H9 (cell line): ENCODE measurements at regions not wholly inside any gene's neighbourhood (a gene's known extent, or its start where the extent isn't known, plus 50 kb on each side); places are given as distances from the start of the nearest gene placed in this dataset.

ENCODE experiments used
- DNase-seq: peaks from one replicate; pipeline ENCODE4 v3.0.0-alpha.2; 2017
- H2AFZ ChIP-seq: one replicate; pipeline ENCODE4 v1.6.1; 2013; ENCODE audit warnings: mild to moderate bottlenecking, low read length, control low read depth, moderate library complexity
- H2AK5ac ChIP-seq: 2 replicates; pipeline ENCODE4 v1.6.1; 2013; ENCODE audit warnings: low read length, control low read depth, mixed read lengths; ENCODE audit not compliant: insufficient read length
- H2BK120ac ChIP-seq: one replicate; pipeline ENCODE4 v1.6.1; 2013; ENCODE audit warnings: low read depth, mild to moderate bottlenecking, low read length, control low read depth, inconsistent platforms; ENCODE audit not compliant: poor library complexity, severe bottlenecking
- H2BK12ac ChIP-seq: 2 replicates; pipeline ENCODE4 v1.6.1; 2013; ENCODE audit warnings: low read length, control low read depth, mixed read lengths, low read depth; ENCODE audit not compliant: insufficient read length
- H2BK15ac ChIP-seq: 2 replicates; pipeline ENCODE4 v1.6.1; 2013; ENCODE audit warnings: low read depth, low read length, control low read depth
- H2BK20ac ChIP-seq: one replicate; pipeline ENCODE4 v1.6.1; 2013; ENCODE audit warnings: low read depth, mild to moderate bottlenecking, low read length, control low read depth, inconsistent platforms; ENCODE audit not compliant: poor library complexity, severe bottlenecking
- H2BK5ac ChIP-seq: 2 replicates; pipeline ENCODE4 v1.6.1; 2013; ENCODE audit warnings: low read length, control low read depth, mixed read lengths; ENCODE audit not compliant: insufficient read length
- H3K14ac ChIP-seq: 2 replicates; pipeline ENCODE4 v1.6.1; 2013; ENCODE audit warnings: low read length, control low read depth; ENCODE audit not compliant: insufficient read depth
- H3K18ac ChIP-seq: 2 replicates; pipeline ENCODE4 v1.6.1; 2013; ENCODE audit warnings: low read depth, mild to moderate bottlenecking, mixed read lengths, low read length, control low read depth; ENCODE audit not compliant: insufficient read length
- H3K23ac ChIP-seq: 2 replicates; pipeline ENCODE4 v1.6.1; 2013; ENCODE audit warnings: low read length, control low read depth, mixed read lengths, low read depth; ENCODE audit not compliant: insufficient read length
- H3K23me2 ChIP-seq: 2 replicates; pipeline ENCODE4 v1.6.1; 2013; ENCODE audit warnings: low read depth, mild to moderate bottlenecking, mixed read lengths, low read length, control low read depth; ENCODE audit not compliant: insufficient read length, poor library complexity, severe bottlenecking
- H3K27ac ChIP-seq: 2 replicates; pipeline ENCODE4 v1.5.1; 2013; ENCODE audit warnings: low read length, control low read depth, mixed read lengths, low read depth; ENCODE audit not compliant: insufficient read length
- H3K27me3 ChIP-seq: 2 replicates; pipeline ENCODE4 v1.6.1; 2013; ENCODE audit warnings: low read length, control low read depth, inconsistent platforms; ENCODE audit not compliant: insufficient read depth
- H3K4ac ChIP-seq: 2 replicates; pipeline ENCODE4 v1.6.1; 2013; ENCODE audit warnings: low read depth, mild to moderate bottlenecking, control low read depth, inconsistent platforms, low read length, moderate library complexity
- H3K4me1 ChIP-seq: 2 replicates; pipeline ENCODE4 v1.6.1; 2013; ENCODE audit warnings: low read length, control low read depth, inconsistent platforms; ENCODE audit not compliant: insufficient read depth
- H3K4me2 ChIP-seq: 2 replicates; pipeline ENCODE4 v1.6.1; 2013; ENCODE audit warnings: low read length, control low read depth, mixed read lengths; ENCODE audit not compliant: insufficient read length, insufficient read depth
- H3K56ac ChIP-seq: 2 replicates; pipeline ENCODE4 v1.6.1; 2013; ENCODE audit warnings: low read depth, mild to moderate bottlenecking, mixed read lengths, low read length, control low read depth; ENCODE audit not compliant: insufficient read length
- H3K79me1 ChIP-seq: 2 replicates; pipeline ENCODE4 v1.6.1; 2013; ENCODE audit warnings: low read depth, mild to moderate bottlenecking, moderate library complexity, low read length, control low read depth, inconsistent platforms; ENCODE audit not compliant: insufficient read depth, poor library complexity, severe bottlenecking
- H3K79me2 ChIP-seq: 2 replicates; pipeline ENCODE4 v1.6.1; 2013; ENCODE audit warnings: low read length, control low read depth, inconsistent platforms; ENCODE audit not compliant: insufficient read depth
- H3K9ac ChIP-seq: 2 replicates; pipeline ENCODE4 v1.6.1; 2013; ENCODE audit warnings: low read length, control low read depth, mixed read lengths; ENCODE audit not compliant: insufficient read length; ENCODE audit errors: extremely low read depth
- H3K9me3 ChIP-seq: one replicate; pipeline ENCODE4 v1.6.1; 2013; ENCODE audit warnings: low read depth, low read length, inconsistent platforms; ENCODE audit not compliant: control insufficient read depth
- H3T11ph ChIP-seq: one replicate; pipeline ENCODE4 v1.6.1; 2013; ENCODE audit warnings: mild to moderate bottlenecking, low read length, control low read depth, inconsistent platforms
- H4K20me1 ChIP-seq: one replicate; pipeline ENCODE4 v1.6.1; 2013; ENCODE audit not compliant: control insufficient read depth, insufficient read length, insufficient read depth
- H4K5ac ChIP-seq: 2 replicates; pipeline ENCODE4 v1.6.1; 2013; ENCODE audit warnings: low read depth, mild to moderate bottlenecking, mixed read lengths, low read length, control low read depth; ENCODE audit not compliant: insufficient read length
- H4K8ac ChIP-seq: replicated peaks from 2 replicates; pipeline ENCODE4 v1.6.1; 2013; ENCODE audit warnings: low read length, control low read depth, mixed read lengths, low read depth; ENCODE audit not compliant: insufficient read length
- H4K91ac ChIP-seq: 2 replicates; pipeline ENCODE4 v1.6.1; 2013; ENCODE audit warnings: low read depth, mild to moderate bottlenecking, moderate library complexity, mixed read lengths, low read length, control low read depth; ENCODE audit not compliant: insufficient read length
- H3K27ac Mint-ChIP-seq, 3 experiments: 2 replicates in 2 of 3; 3 replicates in 1 of 3; pipeline ENCODE4 v1.8.0; 2020 to 2021; ENCODE audit warnings: mixed read lengths in 3 of 3, mild to moderate bottlenecking in 1 of 3, moderate library complexity in 1 of 3
- H3K27me3 Mint-ChIP-seq: 2 replicates; pipeline ENCODE4 v1.8.0; 2021; ENCODE audit warnings: low read depth, mild to moderate bottlenecking, moderate library complexity, mixed read lengths
- H3K36me3 Mint-ChIP-seq, 3 experiments: 2 replicates in 2 of 3; 3 replicates in 1 of 3; pipeline ENCODE4 v1.8.0; 2020 to 2021; ENCODE audit warnings: low read depth in 3 of 3, mixed read lengths in 3 of 3; ENCODE audit not compliant: insufficient read depth in 1 of 3
- H3K4me1 Mint-ChIP-seq, 2 experiments: 2 replicates each; pipeline ENCODE4 v1.8.0; 2020; ENCODE audit warnings: mixed read lengths in 2 of 2
- H3K4me3 Mint-ChIP-seq, 2 experiments: 2 replicates in 1 of 2; 3 replicates in 1 of 2; pipeline ENCODE4 v1.8.0; 2020 to 2021; ENCODE audit warnings: mild to moderate bottlenecking in 2 of 2, mixed read lengths in 2 of 2, moderate library complexity in 1 of 2
- H3K9me3 Mint-ChIP-seq, 2 experiments: 2 replicates in 1 of 2; 3 replicates in 1 of 2; pipeline ENCODE4 v1.8.0; 2020; ENCODE audit warnings: mild to moderate bottlenecking in 2 of 2, mixed read lengths in 2 of 2, moderate library complexity in 1 of 2
- WGBS: extraction: QIAGEN DNeasy Blood & Tissue Kit; methylation state at CpG from one replicate; pipeline ENCODE4 v1.1.7; 2013; ENCODE audit warnings: missing lambda C conversion rate, low lambda C conversion rate, mixed read lengths; ENCODE audit not compliant: insufficient read length; ENCODE audit errors: extremely low coverage; 5-methylcytosine and 5-hydroxymethylcytosine counted together
- TF ChIP-seq, protein P1 (sequence below): fragments of 200-600 bp; sonication (generic); conservative IDR thresholded peaks from 3 replicates; pipeline ENCODE4 v1.8.0; 2021; ENCODE audit warnings: antibody characterized with exemption, mild to moderate bottlenecking

DNA sequence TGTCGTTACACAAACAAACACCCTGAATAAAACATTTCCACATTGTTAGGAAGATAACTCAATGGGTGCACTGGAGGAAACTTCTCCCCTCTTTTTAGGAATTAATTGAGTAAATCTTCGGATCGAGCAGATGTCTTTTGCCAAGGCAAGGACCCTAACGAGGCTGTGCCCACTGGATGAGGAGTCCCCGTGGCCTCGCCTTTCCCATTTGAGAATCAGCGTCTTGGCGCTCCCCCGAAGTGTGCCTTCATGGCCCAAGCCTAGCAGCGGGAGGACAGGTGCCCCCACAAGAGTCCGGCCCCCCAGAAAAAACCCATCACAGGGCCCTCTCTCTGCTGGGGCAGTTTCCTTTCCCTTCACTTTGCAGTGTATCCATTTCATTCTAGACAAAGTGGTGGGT, 246.6 kb downstream of the BCL11B start:
- Mint-ChIP-seq H3K4me1 (peaks cover 6 to 9% of the 10 kb centered on the region in 2 experiments; a peak in 3 of 4 replicates), H3K9me3 (peaks cover 4 to 7% of the 10 kb centered on the region in 2 experiments; a peak in 4 of 5 replicates), H3K36me3 (peaks cover 3 to 6% (median 3%) of the 10 kb centered on the region in 3 experiments; a peak in 5 of 7 replicates), H3K27me3 (peaks cover 10% of the 10 kb centered on the region), H3K4me3 (no peak overlapping the region), H3K27ac (no peak overlapping the region)
- Histone ChIP-seq H3K23ac (no peak overlapping the region), H3K56ac (no peak overlapping the region), H3K23me2 (no peaks in the 10 kb centered on the region), H4K8ac (no peak overlapping the region), H3K4ac (no peak overlapping the region), H3K4me1 (no peaks in the 10 kb centered on the region), H3T11ph (no peak overlapping the region), H2BK5ac (no peak overlapping the region), H3K27me3 (no peaks in the 10 kb centered on the region), H4K20me1 (no peaks in the 10 kb centered on the region), H4K91ac (no peak overlapping the region), H2AK5ac (no peak overlapping the region), H3K9me3 (no peaks in the 10 kb centered on the region), H4K5ac (no peak overlapping the region), H3K79me2 (no peaks in the 10 kb centered on the region), H3K9ac (no peak overlapping the region), H2BK12ac (no peak overlapping the region), H2BK15ac (no peak overlapping the region), H3K4me2 (no peak overlapping the region), H2BK20ac (no peak overlapping the region), H3K18ac (no peak overlapping the region), H3K79me1 (no peaks in the 10 kb centered on the region), H3K14ac (no peak overlapping the region), H2AFZ (no peak overlapping the region), H3K27ac (no peak overlapping the region), H2BK120ac (no peak overlapping the region)
- no peak for DNase-seq
- TF ChIP-seq, protein P1, sequence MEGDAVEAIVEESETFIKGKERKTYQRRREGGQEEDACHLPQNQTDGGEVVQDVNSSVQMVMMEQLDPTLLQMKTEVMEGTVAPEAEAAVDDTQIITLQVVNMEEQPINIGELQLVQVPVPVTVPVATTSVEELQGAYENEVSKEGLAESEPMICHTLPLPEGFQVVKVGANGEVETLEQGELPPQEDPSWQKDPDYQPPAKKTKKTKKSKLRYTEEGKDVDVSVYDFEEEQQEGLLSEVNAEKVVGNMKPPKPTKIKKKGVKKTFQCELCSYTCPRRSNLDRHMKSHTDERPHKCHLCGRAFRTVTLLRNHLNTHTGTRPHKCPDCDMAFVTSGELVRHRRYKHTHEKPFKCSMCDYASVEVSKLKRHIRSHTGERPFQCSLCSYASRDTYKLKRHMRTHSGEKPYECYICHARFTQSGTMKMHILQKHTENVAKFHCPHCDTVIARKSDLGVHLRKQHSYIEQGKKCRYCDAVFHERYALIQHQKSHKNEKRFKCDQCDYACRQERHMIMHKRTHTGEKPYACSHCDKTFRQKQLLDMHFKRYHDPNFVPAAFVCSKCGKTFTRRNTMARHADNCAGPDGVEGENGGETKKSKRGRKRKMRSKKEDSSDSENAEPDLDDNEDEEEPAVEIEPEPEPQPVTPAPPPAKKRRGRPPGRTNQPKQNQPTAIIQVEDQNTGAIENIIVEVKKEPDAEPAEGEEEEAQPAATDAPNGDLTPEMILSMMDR, result no peak
- no CpG with 5 or more reads among the region's 11 CpGs for WGBS
